22Rv1 (cell line): ENCODE measurements at regions not wholly inside any gene's neighbourhood (a gene's known extent, or its start where the extent isn't known, plus 50 kb on each side); places are given as distances from the start of the nearest gene placed in this dataset.

ENCODE experiments used
- ZFX ChIP-seq: fragments of 450-650 bp; IDR thresholded peaks from 2 replicates; pipeline ENCODE4 v1.6.1; 2017; ENCODE audit warnings: antibody characterized with exemption, borderline replicate concordance
- TF ChIP-seq, protein P1 (sequence below): fragments of 450-650 bp; IDR thresholded peaks from 2 replicates; pipeline ENCODE4 v1.5.1; 2017; ENCODE audit warnings: mild to moderate bottlenecking

DNA sequence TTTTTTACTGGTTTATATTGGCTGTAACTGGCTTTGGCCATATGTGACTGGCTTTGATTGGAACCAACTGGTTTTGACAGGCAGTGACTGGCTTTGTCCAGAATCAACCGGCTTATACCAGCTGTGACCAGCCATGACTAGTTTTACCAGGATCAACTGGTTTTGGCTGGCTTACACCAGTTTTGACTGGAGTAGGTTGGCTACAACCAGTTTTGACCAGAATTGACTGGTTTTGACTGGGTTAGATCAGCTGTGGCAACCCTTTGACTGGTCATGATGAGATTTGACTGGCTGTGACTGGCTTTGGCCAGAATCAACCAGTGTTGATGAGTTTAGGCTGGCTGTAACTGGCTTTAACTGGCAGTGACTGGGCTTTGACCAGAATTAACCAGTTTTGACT lies 169.2 kb upstream of the AMOT start:
- TF ChIP-seq, protein P1, sequence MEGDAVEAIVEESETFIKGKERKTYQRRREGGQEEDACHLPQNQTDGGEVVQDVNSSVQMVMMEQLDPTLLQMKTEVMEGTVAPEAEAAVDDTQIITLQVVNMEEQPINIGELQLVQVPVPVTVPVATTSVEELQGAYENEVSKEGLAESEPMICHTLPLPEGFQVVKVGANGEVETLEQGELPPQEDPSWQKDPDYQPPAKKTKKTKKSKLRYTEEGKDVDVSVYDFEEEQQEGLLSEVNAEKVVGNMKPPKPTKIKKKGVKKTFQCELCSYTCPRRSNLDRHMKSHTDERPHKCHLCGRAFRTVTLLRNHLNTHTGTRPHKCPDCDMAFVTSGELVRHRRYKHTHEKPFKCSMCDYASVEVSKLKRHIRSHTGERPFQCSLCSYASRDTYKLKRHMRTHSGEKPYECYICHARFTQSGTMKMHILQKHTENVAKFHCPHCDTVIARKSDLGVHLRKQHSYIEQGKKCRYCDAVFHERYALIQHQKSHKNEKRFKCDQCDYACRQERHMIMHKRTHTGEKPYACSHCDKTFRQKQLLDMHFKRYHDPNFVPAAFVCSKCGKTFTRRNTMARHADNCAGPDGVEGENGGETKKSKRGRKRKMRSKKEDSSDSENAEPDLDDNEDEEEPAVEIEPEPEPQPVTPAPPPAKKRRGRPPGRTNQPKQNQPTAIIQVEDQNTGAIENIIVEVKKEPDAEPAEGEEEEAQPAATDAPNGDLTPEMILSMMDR, result no peak
- no peak for TF ChIP-seq ZFX
